CD4-positive, alpha-beta T cell treated with Interleukin-10 for 1 hour (primary cell): ENCODE measurements at regions not wholly inside any gene's neighbourhood (a gene's known extent, or its start where the extent isn't known, plus 50 kb on each side); places are given as distances from the start of the nearest gene placed in this dataset.

Experiments used
- DNase-seq: peaks from one replicate; pipeline ENCODE4 v3.0.0-alpha.2; 2020

DNA sequence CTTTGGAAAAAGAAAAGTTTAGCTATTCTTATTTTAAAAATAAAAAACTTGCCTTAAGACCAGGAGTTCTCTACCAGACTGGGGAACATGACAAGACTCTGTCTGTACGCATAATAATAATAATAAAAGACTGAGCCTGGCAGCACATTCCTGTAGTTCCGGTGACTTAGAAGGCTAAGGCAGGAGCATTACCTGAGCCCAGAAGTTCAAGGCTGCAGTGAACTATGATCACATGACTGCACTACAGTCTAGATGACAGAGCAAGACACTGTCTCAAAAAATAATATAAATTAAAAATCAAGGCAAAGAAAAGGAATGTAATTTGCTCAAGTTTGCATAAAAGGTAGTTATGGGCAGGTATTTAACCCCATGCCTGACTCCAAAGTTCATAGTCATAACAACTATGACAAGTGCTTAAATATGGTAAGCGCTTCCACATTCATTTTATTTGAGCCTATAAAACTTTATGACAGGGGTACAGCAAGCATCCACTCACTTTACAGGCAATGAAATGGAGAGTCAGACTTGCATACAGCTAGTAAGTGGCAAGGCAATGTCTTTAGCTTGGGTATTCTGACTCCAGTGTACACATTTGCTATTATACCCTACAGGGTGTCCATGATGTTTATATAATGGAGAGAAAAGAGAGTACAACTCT lies 1567.8 kb upstream of the PIK3C3 start:
- DNase-seq, result no peak

- no peak for DNase-seq
These were observed 1572.8 kb upstream of the PIK3C3 start for GRCh38 chr18:40382197-40382596.

GRCh38 chr18:40380686-40381439 lies 1574.2 kb upstream of the PIK3C3 start:
- DNase-seq, result no peak

- DNase-seq, result no peak
These were observed 1579.2 kb upstream of the PIK3C3 start for GRCh38 chr18:40375837-40376236.

- DNase-seq, result no peak
These were observed 1583.4 kb upstream of the PIK3C3 start for GRCh38 chr18:40371673-40372072.

GRCh38 chr18:40367576-40367975 lies 1587.5 kb upstream of the PIK3C3 start:
- no peak for DNase-seq

DNA sequence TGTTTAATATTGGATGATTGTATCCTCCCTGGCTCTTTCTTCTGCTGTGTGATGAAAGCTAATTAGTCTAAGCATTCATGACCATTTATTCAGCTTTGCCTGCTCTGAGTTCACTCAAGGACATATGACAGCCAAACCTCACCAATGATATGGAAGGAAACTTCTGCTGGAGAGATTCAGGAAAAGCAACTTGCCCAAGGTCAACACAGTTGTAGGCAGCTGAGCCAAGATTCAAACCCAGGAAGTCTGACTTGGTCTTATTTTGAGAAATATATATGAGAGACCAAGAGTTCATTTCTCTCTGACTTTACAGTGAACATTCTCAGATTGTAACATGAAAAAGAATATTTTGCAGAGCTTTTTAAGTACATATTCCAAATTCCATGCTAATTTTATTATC lies 1588.5 kb upstream of the PIK3C3 start:
- no peak for DNase-seq

DNA sequence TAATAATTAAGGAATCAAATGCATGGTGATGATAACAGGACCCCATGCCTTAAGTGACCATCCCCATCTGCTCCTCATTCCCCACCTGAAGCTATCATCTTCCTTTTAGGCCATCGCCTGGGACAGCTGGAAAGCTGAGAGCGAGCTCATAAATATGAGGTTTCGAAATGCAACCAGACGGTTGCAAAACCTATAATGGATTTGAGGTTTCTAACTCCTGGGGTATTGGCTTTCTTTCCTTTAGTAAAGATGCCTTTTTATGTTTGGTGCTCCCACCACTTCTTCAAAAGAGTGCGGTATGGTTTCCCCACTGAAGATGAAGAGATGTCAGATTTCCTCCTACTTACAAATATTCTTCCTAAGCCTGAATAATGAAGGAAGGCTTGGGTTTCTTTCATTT lies 1589.5 kb upstream of the PIK3C3 start:
- no peak for DNase-seq

GRCh38 chr18:40360558-40360957 lies 1594.5 kb upstream of the PIK3C3 start:
- DNase-seq, result no peak

- DNase-seq, result no peak
These were observed 1597.5 kb upstream of the PIK3C3 start for GRCh38 chr18:40357536-40357935.

GRCh38 chr18:40356168-40356567 lies 1598.9 kb upstream of the PIK3C3 start:
- no peak for DNase-seq

DNA sequence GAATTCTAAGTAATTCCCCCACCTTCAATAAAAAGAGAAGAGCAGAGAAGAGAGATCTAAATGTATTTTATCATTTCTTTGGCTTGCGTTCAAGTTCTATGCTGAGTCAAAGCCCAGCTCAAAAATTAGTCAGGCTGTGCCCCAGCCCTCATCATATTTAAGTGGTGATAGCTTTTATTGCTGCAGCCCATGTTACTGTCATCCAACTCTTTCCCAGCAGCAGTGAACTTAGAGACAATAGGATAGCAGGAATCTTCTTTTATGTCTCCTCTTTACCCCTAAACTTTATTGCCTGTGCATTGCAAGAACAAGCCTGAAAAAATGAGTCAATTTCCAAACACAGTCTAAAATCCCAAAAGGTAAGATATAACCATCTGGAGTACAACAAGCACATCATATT lies 1599.3 kb upstream of the PIK3C3 start:
- no peak for DNase-seq

- DNase-seq, result no peak
These were observed 1606.8 kb upstream of the PIK3C3 start for GRCh38 chr18:40348196-40348595.

- DNase-seq, result no peak
These were observed 1607.8 kb upstream of the PIK3C3 start for GRCh38 chr18:40347261-40347660.

- no peak for DNase-seq
These were observed 1608.9 kb upstream of the PIK3C3 start for GRCh38 chr18:40346146-40346545.

DNA sequence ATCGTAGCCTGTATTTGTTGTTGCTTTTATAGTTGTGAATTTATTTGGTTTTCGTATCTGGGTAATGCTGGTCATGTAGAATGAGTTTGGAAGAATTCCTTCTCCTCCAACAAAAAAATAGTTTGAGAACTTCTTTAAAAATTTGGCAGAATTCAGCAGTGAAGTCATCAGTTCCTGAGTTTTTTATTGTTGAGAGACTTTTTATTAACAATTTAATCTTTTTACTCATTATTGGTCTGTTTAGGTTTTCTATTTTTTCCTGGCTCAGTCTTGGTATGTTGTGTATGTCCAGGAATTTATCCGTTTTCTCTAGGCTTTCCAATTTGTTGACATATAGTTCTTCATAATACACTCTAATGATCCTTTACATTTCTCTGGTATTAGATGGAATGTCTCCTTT lies 1613.3 kb upstream of the PIK3C3 start:
- DNase-seq, result no peak

DNA sequence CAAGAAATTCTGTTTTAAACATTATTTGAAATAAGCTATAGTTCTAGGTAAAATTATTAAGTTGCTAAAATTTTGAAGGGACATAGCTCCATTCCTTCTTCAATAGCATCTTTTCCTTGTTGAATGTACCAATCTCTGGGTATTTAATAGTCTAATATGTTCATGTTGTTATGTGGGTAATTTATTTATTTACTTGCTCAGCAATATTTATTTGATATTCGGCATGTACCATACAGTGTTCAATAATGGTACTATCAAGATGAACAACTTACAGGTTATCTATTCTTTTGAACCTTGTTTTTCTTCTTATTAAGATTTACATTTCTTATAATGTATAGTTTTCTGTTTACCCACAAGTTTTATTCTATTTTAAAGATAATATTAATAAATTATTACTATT lies 1616.8 kb upstream of the PIK3C3 start:
- DNase-seq, result no peak

DNA sequence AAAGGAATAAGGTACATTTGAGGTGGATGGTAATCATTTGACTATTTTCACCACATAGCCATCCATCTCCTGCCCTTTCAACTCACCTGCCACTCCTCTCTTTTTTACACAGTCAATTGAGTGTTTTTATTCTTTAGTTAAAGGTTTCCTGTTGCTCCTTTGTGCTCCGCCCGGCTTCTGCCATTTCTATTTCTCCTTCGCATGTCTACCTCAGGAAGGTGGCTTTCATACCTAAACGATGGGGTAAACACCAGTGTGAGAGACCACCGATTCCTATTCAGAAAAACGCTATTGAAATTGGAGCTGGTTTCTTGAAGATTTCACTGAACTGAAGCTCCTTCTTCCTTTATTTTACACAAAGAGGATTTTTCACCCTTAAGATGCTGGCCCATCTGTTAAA lies 1628.0 kb upstream of the PIK3C3 start:
- DNase-seq, result no peak

DNA sequence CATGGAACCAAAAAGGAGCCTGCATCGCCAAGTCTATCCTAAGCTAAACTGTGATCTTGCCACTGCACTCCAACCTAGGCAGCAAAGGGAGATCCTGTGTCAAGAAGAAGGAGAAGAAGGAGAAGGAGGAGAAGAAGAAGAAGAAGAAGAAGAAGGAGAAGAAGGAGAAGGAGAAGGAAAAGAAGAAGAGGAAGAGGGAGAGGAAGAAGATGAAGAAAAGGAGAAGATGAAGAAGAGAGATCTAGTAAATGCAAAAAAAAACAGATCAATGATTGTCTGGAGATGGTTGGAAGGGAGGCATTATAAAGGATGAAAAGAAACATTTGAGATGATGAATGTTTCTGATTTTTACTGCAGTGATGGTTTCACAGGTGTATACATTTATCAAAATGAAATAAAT lies 1629.0 kb upstream of the PIK3C3 start:
- DNase-seq, result no peak

GRCh38 chr18:40314199-40314598 lies 1640.8 kb upstream of the PIK3C3 start:
- no peak for DNase-seq

GRCh38 chr18:40313030-40313642 lies 1641.9 kb upstream of the PIK3C3 start:
- no peak for DNase-seq

DNA sequence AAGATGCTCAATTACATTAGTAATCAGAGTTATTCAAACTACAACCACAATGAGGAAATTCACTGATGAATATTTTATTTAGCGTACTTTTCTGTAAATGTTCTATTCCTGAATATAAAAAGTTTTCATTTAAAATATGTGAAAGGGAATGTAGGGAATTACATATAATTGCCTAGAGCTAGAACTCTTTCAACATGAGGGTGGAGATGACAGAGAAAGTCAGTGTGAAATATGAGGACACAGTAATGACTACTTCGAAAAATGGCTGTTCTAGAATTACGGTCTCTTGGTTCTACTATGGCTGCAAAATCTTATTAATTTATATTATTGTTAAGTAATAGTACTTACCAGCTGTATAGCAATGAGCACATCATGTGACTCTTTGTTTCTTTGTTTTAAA lies 1647.4 kb upstream of the PIK3C3 start:
- DNase-seq, result no peak

DNA sequence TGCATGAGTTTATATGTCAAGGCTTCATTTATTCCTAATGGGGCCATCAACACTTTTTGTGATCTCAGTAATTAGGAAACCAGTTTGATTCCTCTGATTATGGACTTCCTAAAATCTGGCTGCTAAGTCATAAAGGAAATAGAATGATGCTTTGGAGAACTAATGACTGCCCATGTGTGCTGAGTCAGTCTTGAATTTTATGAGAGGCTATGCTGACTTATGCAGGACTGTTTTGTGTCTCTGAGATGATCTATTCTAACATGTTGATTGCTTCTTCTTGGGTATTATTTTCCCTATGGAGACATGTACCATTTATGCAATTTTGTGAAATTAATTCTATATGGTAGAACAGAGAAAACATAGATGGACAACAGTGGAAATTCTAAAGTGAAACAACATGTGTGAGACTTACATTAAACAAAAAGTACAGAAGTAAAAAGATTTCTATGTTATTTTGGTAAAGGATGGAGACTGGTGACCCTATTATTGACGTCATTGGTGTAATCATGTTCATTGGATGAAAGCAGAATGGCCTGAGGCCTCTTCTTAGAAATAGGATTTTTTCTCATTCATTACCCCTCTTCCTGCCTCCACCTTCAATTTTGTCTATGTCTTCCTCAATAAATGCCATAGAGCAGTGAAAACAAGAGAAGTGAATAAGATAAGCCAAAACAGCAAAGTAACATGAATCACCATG lies 1658.2 kb upstream of the PIK3C3 start:
- DNase-seq, result no peak
